B cell (primary cell): ENCODE measurements at regions not wholly inside any gene's neighbourhood (a gene's known extent, or its start where the extent isn't known, plus 50 kb on each side); places are given as distances from the start of the nearest gene placed in this dataset.

Experiments used
- ATAC-seq: fragments of 200-7000 bp; cut with Tn5 transposase; one replicate; pipeline ENCODE4 v1.10.0; 2021; ENCODE audit warnings: low read depth, mild to moderate bottlenecking, moderate number of reproducible peaks, moderate library complexity
- CTCF ChIA-PET: fragments of 350-600 bp; sonication (Branson Sonifier 250); formaldehyde crosslinking; loops from one replicate; lab custom pipeline; 2021; ENCODE audit warnings: antibody characterized with exemption, inconsistent platforms; lab: Charles Lee
- POLR2A ChIA-PET: fragments of 350-600 bp; sonication (Branson Sonifier 250); formaldehyde crosslinking; loops from one replicate; lab custom pipeline; 2021; ENCODE audit warnings: antibody characterized with exemption; lab: Charles Lee
- DNase-seq: peaks from one replicate; pipeline ENCODE4 v3.0.0; 2013
- H2AFZ ChIP-seq: 2 replicates; pipeline ENCODE4 v1.6.1; 2012; ENCODE audit warnings: mild to moderate bottlenecking, low read depth, low read length; ENCODE audit not compliant: insufficient read depth, poor library complexity, severe bottlenecking
- H3K27ac ChIP-seq, 2 donors: 1 replicate in 1 of 2; 2 replicates in 1 of 2; pipeline ENCODE4 v1.5.1; 2012 to 2013; ENCODE audit warnings: low read length in 2 of 2, mild to moderate bottlenecking in 2 of 2, moderate library complexity in 1 of 2
- H3K27me3 ChIP-seq, 4 experiments: fragments of 200-600 bp in 1 of 4; sonication (generic) in 1 of 4; replicated peaks in 1 of 4; 1 replicate in 2 of 4; 2 replicates in 2 of 4; pipeline versions ENCODE4 v1.6.1 to v1.7.0; 2013 to 2016; ENCODE audit warnings: low read length in 3 of 4, mild to moderate bottlenecking in 2 of 4, mixed read lengths in 1 of 4, moderate library complexity in 1 of 4; ENCODE audit not compliant: insufficient read depth in 4 of 4, control insufficient read depth in 3 of 4; ENCODE audit errors: control extremely low read depth in 1 of 4
- H3K36me3 ChIP-seq, 2 experiments: replicated peaks in 1 of 2; 1 replicate in 1 of 2; 2 replicates in 1 of 2; pipeline versions ENCODE4 v1.6.1 to v1.7.1; 2013; ENCODE audit warnings: low read length in 1 of 2; ENCODE audit not compliant: insufficient read depth in 2 of 2, control insufficient read depth in 1 of 2; ENCODE audit errors: control extremely low read depth in 1 of 2, extremely low read depth in 1 of 2
- H3K4me1 ChIP-seq, 2 donors: fragments of 200-600 bp in 1 of 2; sonication (generic) in 1 of 2; 1 replicate in 1 of 2; 2 replicates in 1 of 2; pipeline versions ENCODE4 v1.5.1 to v1.6.1; 2013 to 2017; ENCODE audit warnings: low read length in 2 of 2; ENCODE audit not compliant: control insufficient read depth in 2 of 2, insufficient read depth in 2 of 2
- H3K4me2 ChIP-seq: replicated peaks from 2 replicates; pipeline ENCODE3; 2012; ENCODE audit warnings: mild to moderate bottlenecking, low read depth, low read length; ENCODE audit not compliant: poor library complexity, severe bottlenecking
- H3K4me3 ChIP-seq, 5 experiments: fragments of 200-600 bp in 1 of 5; sonication (generic) in 1 of 5; 1 replicate in 3 of 5; 2 replicates in 2 of 5; pipeline versions ENCODE4 v1.5.1 to v1.7.0; 2011 to 2016; ENCODE audit warnings: low read length in 4 of 5, mild to moderate bottlenecking in 4 of 5, low read depth in 2 of 5, control low read depth in 1 of 5, moderate library complexity in 1 of 5; ENCODE audit not compliant: insufficient read depth in 1 of 5; ENCODE audit errors: control extremely low read depth in 1 of 5, extremely low read depth in 1 of 5
- H3K79me2 ChIP-seq: fragments of 200-600 bp; sonication (generic); one replicate; pipeline ENCODE4 v1.6.0; 2016; ENCODE audit warnings: low read length; ENCODE audit not compliant: control insufficient read depth, insufficient read depth
- H3K9ac ChIP-seq: fragments of 200-600 bp; sonication (generic); 2 replicates; pipeline ENCODE4 v1.6.1; 2017; ENCODE audit warnings: mild to moderate bottlenecking, low read length, moderate library complexity
- H3K9me3 ChIP-seq, 3 donors: one replicate each; pipeline versions ENCODE4 v1.6.1 to v1.7.1; 2013; ENCODE audit warnings: low read length in 2 of 3; ENCODE audit not compliant: control insufficient read depth in 2 of 3, insufficient read depth in 1 of 3; ENCODE audit errors: control extremely low read depth in 1 of 3
- H4K20me1 ChIP-seq: 2 replicates; pipeline ENCODE4 v1.6.0; 2012; ENCODE audit warnings: mild to moderate bottlenecking, low read length; ENCODE audit not compliant: insufficient read depth, control insufficient read depth, poor library complexity, severe bottlenecking
- H3K27ac Mint-ChIP-seq: one replicate; pipeline ENCODE4 v1.8.0; 2021; ENCODE audit warnings: mixed read lengths
- H3K27me3 Mint-ChIP-seq: one replicate; pipeline ENCODE4 v1.8.0; 2021; ENCODE audit warnings: mixed read lengths
- H3K4me1 Mint-ChIP-seq: one replicate; pipeline ENCODE4 v1.8.0; 2021; ENCODE audit warnings: mixed read lengths
- H3K4me3 Mint-ChIP-seq: one replicate; pipeline ENCODE4 v1.8.0; 2021; ENCODE audit warnings: mixed read lengths
- H3K9me3 Mint-ChIP-seq: one replicate; pipeline ENCODE4 v1.8.0; 2022; ENCODE audit warnings: mixed read lengths; ENCODE audit not compliant: insufficient read depth
- EZH2 ChIP-seq: IDR thresholded peaks from 2 replicates; pipeline ENCODE4 v1.6.1; 2012; ENCODE audit warnings: borderline replicate concordance, low read depth, mild to moderate bottlenecking, moderate library complexity, low read length; ENCODE audit not compliant: insufficient read depth, poor library complexity, severe bottlenecking
- WGBS: methylation state at CpG from one replicate; pipeline ENCODE4 v1.1.5; 2013; ENCODE audit warnings: missing lambda C conversion rate; ENCODE audit not compliant: insufficient coverage; 5-methylcytosine and 5-hydroxymethylcytosine counted together
- intact Hi-C: fragments of 100-400 bp; cut with micrococcal nuclease; formaldehyde crosslinking; loops from one replicate; pipeline ENCODE4 v1.10.0; 2022
- TF ChIP-seq, protein P1 (sequence below): fragments of 200-600 bp; IDR thresholded peaks from one replicate; pipeline ENCODE4 v1.8.0; 2022; ENCODE audit warnings: antibody characterized with exemption, mild to moderate bottlenecking

DNA sequence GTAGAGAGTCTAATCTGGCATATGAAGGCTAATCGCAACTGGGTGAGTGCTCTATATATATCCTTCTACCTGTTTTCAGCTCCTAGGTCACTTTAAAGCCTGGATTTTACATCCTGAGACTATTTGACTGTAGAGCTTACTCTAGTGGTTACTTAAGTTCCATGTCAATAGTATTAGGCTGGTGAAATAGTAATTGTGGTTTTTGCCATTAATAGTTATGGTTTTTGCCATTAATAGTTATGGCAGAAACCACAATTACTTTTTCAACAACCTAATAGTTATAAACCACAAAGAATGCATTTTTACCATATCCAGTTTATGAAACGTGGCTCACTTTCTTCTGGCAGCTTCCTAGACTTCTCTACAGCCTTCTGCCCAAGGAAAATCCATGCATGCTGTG, 263.1 kb upstream of the KIAA1217 start:
- Histone ChIP-seq H2AFZ (no peak overlapping the region), H3K4me2 (no peak overlapping the region), H3K4me1 (no peaks in the 10 kb centered on the region), H3K9ac (no peak overlapping the region), H3K36me3 (no peaks in the 10 kb centered on the region), H3K27ac (no peak overlapping the region), H3K27me3 (no peaks in the 10 kb centered on the region), H3K9me3 (no peaks in the 10 kb centered on the region), H4K20me1 (no peaks in the 10 kb centered on the region), H3K79me2 (no peaks in the 10 kb centered on the region), H3K4me3 (no peak overlapping the region)
- Mint-ChIP-seq H3K4me1 (no peaks in the 10 kb centered on the region), H3K27me3 (no peaks in the 10 kb centered on the region), H3K4me3 (no peak overlapping the region), H3K27ac (no peak overlapping the region), H3K9me3 (no peaks in the 10 kb centered on the region)
- TF ChIP-seq EZH2, result no peak
- TF ChIP-seq, protein P1, sequence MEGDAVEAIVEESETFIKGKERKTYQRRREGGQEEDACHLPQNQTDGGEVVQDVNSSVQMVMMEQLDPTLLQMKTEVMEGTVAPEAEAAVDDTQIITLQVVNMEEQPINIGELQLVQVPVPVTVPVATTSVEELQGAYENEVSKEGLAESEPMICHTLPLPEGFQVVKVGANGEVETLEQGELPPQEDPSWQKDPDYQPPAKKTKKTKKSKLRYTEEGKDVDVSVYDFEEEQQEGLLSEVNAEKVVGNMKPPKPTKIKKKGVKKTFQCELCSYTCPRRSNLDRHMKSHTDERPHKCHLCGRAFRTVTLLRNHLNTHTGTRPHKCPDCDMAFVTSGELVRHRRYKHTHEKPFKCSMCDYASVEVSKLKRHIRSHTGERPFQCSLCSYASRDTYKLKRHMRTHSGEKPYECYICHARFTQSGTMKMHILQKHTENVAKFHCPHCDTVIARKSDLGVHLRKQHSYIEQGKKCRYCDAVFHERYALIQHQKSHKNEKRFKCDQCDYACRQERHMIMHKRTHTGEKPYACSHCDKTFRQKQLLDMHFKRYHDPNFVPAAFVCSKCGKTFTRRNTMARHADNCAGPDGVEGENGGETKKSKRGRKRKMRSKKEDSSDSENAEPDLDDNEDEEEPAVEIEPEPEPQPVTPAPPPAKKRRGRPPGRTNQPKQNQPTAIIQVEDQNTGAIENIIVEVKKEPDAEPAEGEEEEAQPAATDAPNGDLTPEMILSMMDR, result no peak
- 100% methylated on average over 1 of the region's 2 CpGs for WGBS
- ATAC-seq (no peak), DNase-seq (no peak)
- ChIA-PET POLR2A (no interaction called here), CTCF (no interaction called here)
- intact Hi-C loops, result no loop called here

DNA sequence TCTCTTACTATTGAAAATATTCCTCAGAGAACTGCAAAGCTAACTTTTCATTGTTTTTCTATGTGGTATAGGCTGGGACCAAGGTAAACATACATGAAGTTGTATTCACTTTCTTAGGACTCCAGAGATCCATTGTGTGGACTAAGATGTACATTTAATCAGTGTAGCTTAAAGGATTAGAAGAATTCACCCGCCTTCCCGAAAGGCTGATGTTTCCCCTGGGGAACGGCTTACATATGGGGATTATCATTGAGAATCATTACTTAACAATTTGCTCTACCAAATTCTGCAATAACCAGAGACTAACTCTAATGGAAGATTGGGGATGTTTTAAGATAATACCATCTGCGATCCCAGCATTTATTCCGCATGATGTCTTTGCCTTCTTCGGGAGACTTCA, 257.1 kb upstream of the KIAA1217 start:
- peaks cover 4% of the 10 kb centered on the region for H3K9me3 Mint-ChIP-seq
- no peaks in the 10 kb centered on the region for H3K4me1 ChIP-seq
- no peak overlapping the region for H3K4me2 ChIP-seq
- DNase-seq, result no peak
- no peaks in the 10 kb centered on the region for H4K20me1 ChIP-seq
- ChIA-PET POLR2A (no interaction called here), CTCF (no interaction called here)
- H3K27ac Mint-ChIP-seq, result no peak overlapping the region
- ATAC-seq, result no peak
- intact Hi-C loops, result no loop called here
- no peaks in the 10 kb centered on the region for H3K27me3 ChIP-seq
- WGBS, result 90% methylated on average over 3 of the region's 6 CpGs
- H3K27me3 Mint-ChIP-seq, result no peaks in the 10 kb centered on the region
- TF ChIP-seq EZH2, result no peak
- TF ChIP-seq, protein P1, result no peak
- no peak overlapping the region for H3K9ac ChIP-seq
- H3K79me2 ChIP-seq, result no peaks in the 10 kb centered on the region
- H3K36me3 ChIP-seq, result no peaks in the 10 kb centered on the region
- H3K27ac ChIP-seq, result no peak overlapping the region
- no peak overlapping the region for H2AFZ ChIP-seq
- peaks cover 4 to 6% (median 5%) of the 10 kb centered on the region in 3 donors for H3K9me3 ChIP-seq
- no peaks in the 10 kb centered on the region for H3K4me1 Mint-ChIP-seq
- H3K4me3 ChIP-seq, result no peak overlapping the region
- H3K4me3 Mint-ChIP-seq, result no peak overlapping the region
